NCI-H526 (cell line): ENCODE measurements at regions not wholly inside any gene's neighbourhood (a gene's known extent, or its start where the extent isn't known, plus 50 kb on each side); places are given as distances from the start of the nearest gene placed in this dataset.
"Not testable (repeated sequence)": the region's sequence is repeated elsewhere in the genome, so short reads cannot be mapped to it uniquely, and the experiment has no call there.

Experiments used
- DNase-seq, 2 experiments: peaks; one replicate each; lab custom pipeline; 2025; lab: John Stamatoyannopoulos, UW

DNA sequence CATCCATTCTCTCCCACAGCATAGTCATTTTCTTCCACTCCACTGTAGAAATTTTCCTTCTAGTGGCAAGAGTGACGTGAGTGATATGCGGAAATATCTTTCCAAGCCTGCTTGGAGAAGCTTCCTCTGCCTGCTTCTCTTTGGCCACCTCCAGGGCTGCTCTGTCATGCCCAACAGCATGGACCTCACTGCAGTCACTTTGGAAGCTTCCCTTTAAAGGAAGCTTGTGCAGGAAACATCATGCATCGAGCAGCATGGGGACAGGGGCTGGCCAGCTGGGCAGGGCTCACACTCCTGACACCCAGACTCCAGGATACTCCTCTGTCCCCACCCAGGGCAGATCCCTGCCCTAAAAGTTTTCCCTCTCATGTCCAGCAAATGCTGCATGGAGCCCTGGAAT lies 241.6 kb downstream of the ANKRD30B start:
- not testable (repeated sequence) for DNase-seq

- DNase-seq: not testable (repeated sequence)
Measured at GRCh38 chr18:14991934-14992445, 244.0 kb downstream of the ANKRD30B start.

- DNase-seq: not testable (repeated sequence)
Measured at GRCh38 chr18:14992758-14993157, 244.8 kb downstream of the ANKRD30B start.

GRCh38 chr18:14995023-14995422 lies 247.1 kb downstream of the ANKRD30B start:
- not testable (repeated sequence) for DNase-seq

GRCh38 chr18:14997357-14997756 lies 249.4 kb downstream of the ANKRD30B start:
- DNase-seq: no peak

DNA sequence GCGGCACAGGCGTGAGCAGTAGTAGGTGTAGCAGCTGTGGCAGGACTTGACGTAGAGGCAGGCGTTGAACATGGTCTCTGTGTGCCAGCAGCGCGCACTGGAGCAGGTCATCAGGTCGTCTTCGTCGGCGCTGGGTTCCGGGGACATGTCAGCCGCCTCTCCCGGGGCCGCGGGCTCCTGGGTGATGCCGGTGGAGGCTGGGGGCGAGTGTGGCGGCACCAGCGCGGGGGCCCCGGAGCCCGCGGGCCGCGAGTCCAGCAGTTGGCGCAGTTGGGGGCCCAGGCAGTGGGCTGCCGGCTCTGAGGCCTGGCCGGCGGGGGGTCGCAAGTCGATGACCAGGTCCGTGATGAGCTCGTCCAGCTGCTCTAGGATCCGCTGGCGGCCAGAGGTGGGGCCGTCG lies 249.9 kb downstream of the ANKRD30B start:
- DNase-seq: not testable (repeated sequence)

- not testable (repeated sequence) for DNase-seq
Measured at GRCh38 chr18:14998360-14999042, 250.5 kb downstream of the ANKRD30B start.

- no peak for DNase-seq
Measured at GRCh38 chr18:14999085-14999975, 251.4 kb downstream of the ANKRD30B start.

GRCh38 chr18:15000119-15001037 lies 252.4 kb downstream of the ANKRD30B start:
- not testable (repeated sequence) for DNase-seq

GRCh38 chr18:15001038-15001794 lies 253.2 kb downstream of the ANKRD30B start:
- DNase-seq: not testable (repeated sequence)

DNA sequence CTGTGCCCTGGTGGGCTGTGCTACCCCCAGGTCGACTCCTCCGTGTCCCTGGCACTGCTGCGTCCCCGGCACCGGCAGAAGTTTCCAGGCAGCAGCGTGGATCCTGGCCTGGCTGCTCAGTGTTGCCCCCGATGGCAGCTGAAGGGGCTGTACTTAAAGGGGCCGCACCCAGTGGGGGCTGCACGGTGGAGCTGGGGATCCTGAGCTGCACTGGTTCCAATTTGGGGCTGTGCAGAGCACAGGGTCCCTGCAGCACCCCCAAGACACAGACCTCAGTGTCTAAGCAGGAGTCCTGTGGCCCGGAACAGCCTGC lies 253.8 kb downstream of the ANKRD30B start:
- DNase-seq: not testable (repeated sequence)

DNA sequence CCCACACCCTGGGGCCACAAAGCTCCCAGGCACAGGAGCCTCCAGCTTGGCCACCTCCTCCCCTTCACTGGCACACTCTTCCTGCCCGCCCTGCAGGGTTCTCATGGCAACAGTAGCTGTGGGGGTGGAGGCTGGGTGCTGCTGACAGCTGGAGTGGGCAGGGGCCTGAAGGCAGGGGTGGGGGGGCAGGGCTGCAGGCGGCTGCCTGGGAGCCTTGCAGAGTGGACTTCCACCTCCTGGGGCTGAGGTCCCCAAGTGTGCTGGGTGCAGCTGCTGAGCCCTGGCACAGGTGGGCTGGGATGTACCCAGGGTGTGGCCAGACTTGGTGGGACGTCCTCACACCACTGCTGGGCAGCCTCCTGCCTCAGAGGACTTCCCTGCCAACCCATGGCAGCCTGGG lies 254.8 kb downstream of the ANKRD30B start:
- not testable (repeated sequence) for DNase-seq

DNA sequence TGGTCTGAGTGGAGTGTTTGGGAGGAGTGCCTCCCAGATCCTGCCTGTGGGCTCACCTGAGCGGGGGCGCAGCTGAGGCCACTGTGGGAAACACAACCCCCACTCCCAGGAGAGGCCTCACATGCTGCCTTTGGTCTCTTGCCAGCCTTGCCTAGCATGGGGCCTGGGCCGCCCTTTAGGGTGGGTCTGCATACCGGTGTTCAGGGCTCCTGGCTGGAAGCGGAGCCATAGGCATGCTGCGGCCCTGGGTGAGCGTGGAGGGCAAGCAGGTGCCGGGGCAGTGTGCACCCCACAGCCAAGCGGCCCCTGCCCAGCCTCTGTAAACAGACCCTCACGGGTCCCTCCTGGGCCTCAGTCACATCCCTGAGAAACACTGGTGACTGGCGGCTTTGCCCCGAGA lies 255.3 kb downstream of the ANKRD30B start:
- DNase-seq: not testable (repeated sequence)

DNA sequence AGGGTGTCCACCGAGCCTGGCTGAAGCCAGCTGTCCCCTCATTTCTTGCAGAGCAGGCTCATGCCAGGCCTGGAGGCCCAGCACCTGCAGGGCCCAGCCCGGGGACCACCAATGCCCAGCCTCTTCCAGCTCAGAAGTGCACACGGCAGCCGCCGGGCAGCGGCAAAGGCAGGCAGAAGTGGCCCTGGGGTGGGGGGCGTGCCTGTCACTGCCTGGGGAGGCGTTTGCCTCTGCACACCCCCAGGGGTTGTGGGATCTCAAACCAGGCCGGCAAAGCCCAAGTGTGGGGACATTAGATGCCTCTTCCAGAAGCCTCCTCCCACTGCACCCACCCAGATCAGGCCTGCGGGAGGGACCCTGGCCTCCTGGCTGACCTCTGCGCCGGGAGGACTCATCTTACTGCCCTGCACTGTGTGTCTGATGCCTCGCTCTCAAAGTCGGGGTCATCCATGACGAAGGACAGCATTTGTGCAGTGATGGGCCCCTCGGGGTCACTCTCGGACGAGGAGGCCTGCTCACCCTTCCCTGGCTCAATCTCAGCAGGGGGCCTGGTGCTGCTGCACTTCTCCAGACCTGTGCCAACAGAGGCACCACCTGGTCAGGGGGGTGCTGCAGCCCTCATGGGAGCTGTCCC lies 255.8 kb downstream of the ANKRD30B start:
- not testable (repeated sequence) for DNase-seq

GRCh38 chr18:15004270-15004973 lies 256.4 kb downstream of the ANKRD30B start:
- not testable (repeated sequence) for DNase-seq

GRCh38 chr18:15005313-15006130 lies 257.6 kb downstream of the ANKRD30B start:
- DNase-seq: no peak

DNA sequence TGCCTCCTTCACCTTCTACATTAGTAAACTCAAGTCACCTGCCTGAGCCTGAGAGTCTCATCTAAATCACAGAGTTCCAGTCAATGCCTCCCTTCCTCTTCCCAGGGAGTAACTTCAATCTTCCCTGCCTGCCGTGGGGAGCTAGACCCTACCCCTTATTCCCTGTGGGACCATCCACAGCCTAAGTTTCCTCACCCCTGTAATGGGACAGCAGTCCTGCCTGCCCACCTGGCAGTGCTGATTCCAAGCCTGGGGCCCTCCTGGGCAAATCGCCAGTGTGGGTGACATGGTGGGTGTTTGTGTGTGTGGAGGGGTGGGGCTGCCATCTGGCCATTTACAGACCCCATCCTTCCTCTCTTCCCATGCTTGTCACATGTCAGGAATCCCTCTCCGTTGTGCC lies 258.6 kb downstream of the ANKRD30B start:
- DNase-seq: not testable (repeated sequence)

- DNase-seq: not testable (repeated sequence)
Measured at GRCh38 chr18:15026041-15026440, 278.1 kb downstream of the ANKRD30B start.

- not testable (repeated sequence) for DNase-seq
Measured at GRCh38 chr18:15028037-15028436, 280.1 kb downstream of the ANKRD30B start.
